HG03103 (cell line): ENCODE measurements at regions not wholly inside any gene's neighbourhood (a gene's known extent, or its start where the extent isn't known, plus 50 kb on each side); places are given as distances from the start of the nearest gene placed in this dataset.
"Not testable (repeated sequence)": the region's sequence is repeated elsewhere in the genome, so short reads cannot be mapped to it uniquely, and the experiment has no call there.

Source experiments
- ATAC-seq: cut with Tn5 transposase; IDR thresholded peaks from one replicate; pipeline ENCODE4 v1.9.1; 2021; ENCODE audit warnings: low read depth; ENCODE audit not compliant: unreplicated experiment

DNA sequence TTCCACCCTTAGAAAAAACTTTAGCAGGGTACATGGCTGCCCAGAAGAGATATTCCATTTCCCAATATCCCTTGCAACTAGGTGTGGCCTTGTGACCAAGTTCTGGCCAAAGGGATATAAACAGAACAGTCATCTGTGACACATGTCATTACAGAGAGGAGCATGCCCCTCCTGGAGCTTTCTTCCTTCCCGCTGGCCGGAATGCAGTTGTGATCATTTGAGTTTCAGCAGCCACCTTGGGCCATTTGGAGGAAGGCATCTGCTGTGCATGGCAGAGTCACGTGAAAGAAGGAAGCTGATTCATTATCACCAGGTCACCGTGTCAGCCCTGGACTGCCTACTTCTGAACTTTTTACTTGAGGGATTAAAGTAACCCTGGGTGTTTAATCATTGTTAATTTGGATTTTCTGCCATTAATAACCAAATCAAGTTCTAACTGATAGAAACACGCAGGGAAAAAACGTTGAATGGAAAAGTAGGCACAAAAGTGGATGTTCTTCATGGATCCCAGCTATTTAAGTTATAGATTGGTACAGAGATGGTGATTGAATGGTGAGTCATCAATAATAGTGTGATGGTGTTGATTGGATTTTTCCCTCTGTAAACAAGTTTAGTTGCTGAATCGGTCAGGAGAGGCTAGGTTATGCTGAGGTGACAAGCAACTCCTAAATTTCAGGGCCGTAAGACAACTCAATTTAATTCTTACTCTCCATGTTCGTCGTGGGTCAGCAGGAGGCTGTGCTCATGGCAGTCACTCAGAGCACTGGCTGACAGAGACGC is 80.7 kb upstream of the CCDC167 start:
- ATAC-seq, result no peak

DNA sequence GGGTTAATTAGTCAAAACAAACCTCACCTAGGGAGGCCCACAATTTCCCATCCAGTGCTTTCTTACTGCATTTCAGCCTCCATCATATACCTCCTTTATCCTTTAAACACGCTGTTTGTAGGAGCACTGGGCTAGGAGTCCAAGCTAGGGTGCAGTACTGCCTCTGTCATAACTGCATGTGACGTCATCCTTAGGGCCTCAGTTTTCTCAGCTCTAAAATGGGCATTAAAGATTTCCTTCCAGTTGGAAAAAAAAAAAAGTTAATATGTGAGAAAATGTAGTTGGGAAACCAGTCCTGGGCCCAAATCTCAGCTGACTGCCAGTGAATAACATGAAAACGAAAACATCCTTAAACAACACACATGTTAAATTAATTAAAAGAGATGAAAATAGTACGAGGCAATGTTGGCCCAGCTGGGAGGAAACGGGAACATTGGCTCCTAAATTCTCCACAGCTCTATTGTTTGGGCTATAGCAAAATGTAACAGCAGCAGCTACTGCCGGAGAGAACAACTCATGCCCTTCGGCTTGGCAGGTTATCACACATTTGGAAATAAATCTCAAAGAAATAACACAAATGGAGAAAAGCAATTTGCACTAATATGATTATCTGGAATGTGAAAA is 79.9 kb upstream of the CCDC167 start:
- ATAC-seq, result no peak

DNA sequence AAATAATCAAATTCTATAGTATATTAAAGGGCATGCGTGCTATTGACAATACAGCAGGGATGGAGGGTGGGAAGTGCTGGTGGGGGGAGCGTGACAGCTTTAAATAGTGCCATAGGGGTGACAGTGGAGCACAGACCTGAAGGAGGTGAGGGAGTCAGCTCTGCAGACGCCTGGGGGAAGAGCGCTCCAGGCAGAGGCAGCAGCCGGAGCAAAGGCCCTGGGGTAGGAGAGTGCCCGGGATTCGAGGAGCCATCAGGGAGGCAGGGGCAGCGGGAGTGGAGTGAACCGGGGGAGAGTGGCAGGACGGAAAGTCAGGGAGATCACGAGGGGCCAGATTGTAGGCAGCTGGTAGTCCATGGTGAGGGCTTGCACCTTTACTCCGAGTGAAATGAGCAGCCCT is 78.4 kb upstream of the CCDC167 start:
- ATAC-seq, result no peak

DNA sequence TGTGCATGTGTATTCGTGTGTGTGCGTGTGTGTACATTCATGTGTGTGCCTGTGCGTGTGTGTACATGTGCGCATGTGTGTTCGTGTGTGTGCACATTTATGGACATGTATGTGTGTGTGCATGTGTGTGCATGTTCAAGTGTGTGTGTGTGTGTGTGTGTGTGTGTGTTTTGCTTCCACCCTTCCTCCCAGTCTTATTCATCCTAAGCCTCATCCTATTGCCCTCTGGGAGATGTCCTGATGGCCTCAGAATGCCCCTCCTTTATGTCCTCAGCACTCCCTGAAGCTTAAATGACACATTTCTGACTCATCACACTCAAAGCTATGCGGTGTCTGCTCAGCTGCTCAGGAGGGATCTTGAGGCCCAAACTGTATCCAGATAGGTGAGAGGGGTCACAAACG is 76.6 kb upstream of the CCDC167 start:
- ATAC-seq, result no peak

DNA sequence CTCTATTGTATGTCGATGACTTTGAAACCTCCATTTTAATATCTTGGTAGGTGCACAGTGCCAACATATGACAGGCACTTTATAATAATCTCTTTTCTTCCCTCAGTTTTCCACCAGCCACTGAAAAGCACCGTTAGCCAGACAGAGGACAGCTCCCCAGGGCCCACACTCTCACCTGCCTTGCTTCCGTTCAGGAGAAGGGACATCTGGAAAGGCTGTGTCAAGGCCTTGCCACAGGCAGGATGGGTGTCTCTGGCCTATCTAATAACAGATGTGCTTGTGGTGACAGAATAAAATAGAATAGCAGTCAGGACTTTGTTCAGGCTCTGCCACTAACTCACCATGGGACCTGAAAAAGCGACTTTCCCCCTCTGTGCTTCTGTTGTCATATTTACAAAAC is 75.5 kb upstream of the CCDC167 start:
- ATAC-seq, result no peak

DNA sequence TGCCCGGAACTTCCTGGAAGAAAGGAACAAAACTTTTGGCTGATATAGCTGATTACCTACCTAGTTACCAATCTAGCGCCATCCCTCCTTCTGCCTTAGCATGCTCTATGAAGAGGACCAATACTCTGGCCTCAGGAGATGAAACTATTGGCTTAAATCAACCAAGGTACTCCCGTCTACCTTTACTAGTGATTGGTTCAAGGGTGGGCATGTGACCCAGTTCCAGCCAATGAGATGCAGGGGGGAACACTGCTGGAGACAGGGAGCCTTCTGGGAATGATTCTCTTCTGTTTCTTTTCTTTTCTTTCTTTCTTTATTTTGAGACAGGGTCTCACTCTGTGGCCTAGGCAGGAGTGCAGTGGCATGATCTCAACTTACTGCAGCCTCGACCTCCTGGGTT is 72.6 kb upstream of the CCDC167 start:
- ATAC-seq, result no peak

DNA sequence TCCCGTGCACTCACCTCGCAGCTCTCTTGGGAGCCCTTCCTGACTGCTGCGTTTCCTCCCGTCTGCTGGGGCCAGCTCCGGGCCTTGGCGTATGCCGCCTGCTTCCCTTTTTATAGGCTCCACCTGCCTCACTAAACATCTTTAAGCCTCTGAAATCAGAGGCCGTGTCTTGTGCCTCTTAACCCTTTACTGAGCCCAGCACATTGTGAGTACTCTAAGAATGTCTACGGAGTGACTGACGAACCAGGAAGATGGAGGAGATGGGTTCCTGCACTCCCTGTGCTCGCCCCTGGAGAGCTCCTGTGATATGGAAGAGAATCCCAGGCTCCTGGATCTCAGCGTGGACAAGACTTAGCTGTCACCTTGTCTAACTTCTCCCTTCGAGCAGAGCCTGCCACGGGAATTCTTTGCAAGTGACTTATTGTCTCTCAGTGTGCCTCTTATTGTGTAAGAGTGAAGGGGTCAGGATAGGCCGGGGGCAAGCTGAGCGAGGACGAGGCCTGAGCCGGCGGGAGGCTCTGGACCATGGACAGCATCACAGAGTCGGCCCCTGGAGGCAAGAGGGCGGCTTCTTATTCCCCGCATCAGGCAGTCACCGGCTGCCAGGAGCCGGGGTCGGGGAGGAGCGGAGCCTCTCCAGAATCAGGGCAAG is 70.9 kb upstream of the CCDC167 start:
- ATAC-seq, result no peak

DNA sequence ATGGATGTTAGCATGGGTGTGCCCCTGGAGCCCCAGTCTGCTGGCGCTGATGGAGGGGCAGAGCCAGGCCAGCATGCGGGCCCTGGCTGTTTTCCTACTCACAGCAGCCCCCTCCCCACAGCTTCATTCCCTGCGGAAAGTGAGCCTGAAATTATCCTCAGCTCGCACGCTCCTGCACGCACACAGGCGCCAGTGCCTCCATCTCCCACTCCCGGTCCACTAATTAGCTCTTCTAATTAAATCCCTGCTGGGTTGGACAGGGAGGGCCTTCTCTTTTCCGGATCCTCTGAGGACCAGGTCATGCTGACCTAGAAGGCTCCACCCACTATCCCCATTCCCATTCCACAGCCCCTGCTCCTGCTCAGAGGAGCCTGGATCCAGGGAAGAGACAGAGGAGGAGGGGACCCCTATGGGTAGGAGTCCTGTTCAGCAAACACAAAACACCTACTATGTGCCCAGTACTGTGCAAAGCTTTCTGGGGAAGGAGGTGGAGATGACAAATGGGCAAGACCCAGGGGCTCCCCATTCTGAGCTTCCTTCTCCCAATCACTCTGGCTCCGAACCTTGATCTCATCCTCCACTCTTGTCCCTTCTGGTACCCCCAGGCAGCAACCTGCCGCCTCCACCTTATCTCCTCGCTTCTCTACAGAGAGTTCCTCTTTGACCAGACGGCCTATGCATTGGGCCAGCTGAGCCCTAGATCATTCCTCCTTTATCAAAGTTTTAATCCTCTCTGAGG is 70.2 kb upstream of the CCDC167 start:
- ATAC-seq, result no peak

DNA sequence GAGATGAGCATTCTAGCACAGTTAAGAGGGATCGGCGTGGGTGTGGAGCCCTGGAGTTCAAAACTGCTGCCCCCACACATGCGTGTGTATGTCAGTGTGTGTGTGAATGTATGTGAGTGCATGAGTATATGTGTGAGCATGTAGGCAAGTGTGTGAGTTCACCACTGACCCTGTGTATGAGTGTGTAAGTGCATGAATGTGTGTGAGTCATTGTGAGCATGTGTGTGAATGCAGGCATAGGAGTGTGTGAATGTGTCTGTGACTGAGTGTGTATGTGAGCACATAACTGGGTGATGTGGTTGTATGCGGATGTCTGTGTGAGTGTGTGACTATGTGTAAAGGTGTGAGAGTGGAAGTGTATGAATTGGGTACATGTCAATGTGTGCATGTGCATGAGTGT is 69.6 kb upstream of the CCDC167 start:
- no peak for ATAC-seq

DNA sequence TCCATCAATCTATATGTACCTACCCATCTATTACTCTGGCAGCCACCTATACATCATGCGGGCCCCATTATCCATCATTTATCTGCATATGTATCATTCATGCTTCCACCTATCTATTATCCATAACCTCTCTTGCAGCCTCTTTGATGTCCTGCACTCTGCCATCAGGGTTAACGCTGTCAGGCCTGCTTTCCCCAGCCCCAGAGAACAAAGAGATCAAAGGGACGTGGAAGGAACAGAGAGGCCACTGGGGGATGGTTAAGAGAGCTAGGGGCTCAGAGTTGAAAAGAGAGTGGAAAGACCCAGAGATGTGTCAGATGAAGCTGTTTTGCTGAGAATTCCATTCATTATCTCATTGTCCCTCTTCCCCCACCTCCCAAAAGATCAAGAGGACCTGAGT is 67.3 kb upstream of the CCDC167 start:
- ATAC-seq, result no peak

DNA sequence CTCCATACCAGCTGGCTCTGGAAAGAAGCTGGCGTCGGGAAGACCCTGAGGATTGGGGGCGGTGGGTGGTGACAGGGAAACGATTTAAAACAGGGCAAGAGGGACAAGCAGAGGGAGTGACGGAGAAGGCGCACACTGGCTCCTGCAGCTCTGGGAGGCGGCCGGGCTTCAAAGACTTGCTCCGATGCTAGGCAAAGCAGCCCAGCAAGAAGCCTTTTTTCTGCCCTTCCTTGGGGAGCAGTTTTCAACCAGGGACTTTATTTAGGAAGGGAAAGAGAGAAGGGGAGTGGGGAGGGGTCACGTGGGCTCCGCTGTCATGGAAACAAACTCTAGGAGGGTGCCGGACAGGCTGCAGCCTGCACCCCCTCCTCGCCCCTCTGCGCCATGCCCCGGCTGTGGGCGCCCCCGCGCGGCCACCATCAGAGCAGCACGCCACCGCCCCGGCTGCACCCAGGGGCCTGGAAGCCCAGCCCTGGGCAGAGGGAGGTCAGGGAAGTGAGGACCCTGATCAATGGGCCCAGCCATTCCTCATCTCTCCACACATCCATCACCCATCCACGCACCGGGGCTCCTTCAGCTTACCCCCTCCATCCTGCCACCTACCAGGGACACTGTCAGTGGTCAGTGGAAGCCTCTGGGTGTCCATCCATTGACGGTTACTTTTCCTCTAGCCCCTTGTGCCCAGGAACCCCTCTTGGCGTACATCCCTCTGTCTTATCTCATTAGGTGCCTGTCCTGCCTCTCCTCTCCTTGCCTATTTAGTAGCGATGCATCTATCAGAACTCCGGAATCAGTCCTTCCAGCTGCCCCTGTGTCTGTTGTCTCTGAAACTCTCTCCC is 66.6 kb upstream of the CCDC167 start:
- peak; percentile 55 for ATAC-seq

DNA sequence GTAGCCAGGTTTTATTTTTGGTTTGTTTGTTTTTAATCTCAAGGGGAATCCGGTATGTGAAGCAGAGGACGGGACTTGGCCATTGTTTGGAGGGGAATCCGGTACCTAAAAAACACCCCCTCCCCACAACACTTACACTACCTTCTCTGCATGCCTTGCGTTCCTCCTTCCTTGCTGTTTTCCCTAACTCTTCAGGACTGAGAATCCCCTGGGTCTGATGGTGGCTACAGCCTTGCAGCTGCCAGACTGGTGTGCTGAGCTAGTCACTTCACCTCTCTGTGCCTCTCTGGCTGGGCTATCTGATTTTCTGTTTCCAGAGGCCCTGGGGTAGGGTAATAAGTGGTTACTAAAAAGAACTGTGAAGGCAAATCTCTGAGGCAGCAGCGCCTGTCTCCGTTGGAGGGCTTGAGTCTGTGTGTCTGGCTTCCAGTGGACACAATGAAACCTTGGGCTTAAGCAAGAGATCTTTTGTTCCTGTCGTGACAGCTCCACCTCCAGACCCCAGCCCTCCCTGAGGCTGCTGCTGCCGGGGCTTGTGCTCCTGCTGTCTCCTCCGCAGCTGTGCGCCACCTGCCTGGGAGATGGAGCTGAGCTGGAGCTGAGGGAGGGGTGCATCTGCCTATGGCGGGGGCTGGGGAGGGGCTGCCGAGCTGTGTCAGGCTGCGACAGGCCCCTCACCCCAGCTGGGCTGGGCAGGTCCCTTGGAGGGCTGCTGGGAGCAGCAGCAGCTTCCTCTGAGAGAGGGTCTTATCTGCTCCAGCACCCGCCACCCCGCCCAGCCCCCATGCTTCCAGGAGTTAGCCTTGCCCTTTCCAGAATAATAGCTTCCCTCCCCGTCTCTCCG is 65.8 kb upstream of the CCDC167 start:
- no peak for ATAC-seq

DNA sequence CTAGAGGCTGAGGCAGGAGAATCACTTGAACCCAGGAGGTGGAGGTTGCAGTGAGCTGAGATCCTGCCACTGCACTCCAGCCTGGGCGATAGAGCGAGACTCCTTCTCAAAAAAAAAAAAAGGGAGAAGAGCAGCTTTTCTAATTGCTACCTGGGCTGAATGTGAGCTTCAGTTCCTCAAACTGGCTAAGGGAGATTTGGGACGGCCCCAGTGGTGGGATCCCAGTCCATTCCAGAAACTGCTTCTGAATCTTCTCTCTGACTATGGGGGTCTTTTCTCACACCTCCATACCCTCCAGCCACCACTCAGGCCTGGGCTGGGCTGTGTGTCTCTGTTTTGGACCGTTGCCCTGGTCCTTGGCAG is 63.2 kb upstream of the CCDC167 start:
- not testable (repeated sequence) for ATAC-seq

DNA sequence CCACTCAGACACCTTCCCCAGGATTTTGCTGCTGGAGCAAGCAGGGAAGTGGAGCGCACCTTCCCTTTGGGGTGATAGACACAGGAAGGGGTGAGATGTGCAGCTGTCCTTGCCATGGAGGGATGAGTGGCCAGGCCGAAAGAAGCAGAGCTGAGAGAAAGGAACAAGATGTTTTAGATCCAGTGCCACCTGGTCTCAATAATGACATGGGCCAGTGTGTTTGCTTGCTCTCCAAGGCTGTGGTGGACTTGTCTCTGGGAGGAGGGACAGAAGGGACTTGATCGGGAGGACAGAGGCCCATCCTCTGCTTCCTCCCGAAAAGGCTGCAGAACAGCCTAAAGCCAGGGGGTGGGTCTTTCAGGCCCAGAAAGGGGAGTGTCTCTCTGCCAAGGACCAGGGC is 61.7 kb upstream of the CCDC167 start:
- no peak for ATAC-seq

DNA sequence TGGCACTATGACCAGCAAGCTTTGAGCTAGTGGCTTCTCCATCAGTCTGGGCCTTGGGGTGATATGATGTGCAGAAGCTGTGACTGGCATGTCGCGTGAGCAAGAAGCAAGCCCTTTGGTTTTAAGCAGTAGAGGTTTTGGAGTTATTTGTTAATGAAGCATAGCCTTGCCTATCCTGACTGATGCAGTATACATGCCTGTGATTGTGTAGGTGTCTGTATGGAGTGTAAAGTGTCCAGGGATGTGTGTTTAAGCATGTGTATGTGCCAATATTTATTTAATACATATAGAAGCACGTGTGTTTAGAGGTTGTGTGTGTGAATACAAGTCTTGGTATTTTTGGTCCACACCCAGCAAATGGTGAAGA is 61.0 kb upstream of the CCDC167 start:
- no peak for ATAC-seq

DNA sequence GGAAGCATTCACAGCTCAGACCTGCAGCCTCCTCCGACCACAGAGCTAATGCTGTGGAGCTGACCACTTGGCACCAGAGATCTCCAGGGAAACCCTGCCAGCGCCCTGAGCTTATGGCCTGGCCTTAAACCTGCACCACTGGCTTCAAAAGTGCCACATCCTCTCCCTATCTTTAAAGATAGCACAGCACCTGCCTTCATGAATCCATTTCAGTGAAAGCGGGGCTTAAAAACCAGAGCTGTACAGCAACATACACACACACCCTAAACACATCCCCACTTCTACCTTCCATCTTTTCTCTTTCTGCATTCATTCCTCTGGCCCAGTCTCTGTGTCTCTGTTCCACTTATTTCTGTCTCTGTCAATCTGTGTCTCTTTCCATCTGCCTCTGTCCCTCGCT is 59.8 kb upstream of the CCDC167 start:
- no peak for ATAC-seq

DNA sequence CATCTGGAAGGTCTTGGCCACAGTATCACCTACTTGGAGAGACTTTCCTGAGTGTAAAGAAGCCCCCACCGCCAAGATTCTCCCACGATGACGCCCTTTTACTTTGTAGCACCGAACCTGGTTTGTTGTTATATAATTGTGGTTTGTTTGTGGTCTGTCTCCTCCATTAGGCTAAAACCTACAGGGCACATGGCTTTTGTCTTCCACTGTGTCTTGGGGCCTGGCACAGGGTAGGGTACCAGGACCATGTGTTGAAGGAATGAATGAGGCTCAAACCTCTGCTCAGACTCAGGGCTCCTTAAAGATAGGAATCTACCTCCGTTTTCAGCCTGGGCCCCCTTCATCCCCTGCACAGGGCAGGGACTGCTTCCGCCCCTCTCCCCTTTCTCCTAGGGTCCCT is 59.4 kb upstream of the CCDC167 start:
- no peak for ATAC-seq

DNA sequence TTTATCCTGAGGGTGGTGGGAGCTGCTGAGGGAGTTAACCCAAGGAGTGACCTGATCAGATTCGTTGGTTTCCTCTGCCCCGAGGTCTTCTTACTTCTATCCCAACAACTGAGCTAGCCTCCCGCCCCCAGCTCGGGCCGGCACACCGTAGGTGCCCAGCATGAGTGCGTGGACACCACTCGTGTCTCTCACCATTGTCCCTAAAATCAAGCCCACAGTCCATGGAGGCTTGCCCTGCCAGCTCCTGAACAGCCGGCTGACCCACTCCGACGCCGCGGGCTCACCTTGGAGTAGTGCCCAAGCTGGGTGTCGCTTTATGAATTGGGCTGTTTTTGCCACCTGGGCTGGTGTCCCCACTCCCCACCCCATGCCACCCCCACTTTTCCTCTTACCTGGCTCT is 59.0 kb upstream of the CCDC167 start:
- ATAC-seq, result no peak

DNA sequence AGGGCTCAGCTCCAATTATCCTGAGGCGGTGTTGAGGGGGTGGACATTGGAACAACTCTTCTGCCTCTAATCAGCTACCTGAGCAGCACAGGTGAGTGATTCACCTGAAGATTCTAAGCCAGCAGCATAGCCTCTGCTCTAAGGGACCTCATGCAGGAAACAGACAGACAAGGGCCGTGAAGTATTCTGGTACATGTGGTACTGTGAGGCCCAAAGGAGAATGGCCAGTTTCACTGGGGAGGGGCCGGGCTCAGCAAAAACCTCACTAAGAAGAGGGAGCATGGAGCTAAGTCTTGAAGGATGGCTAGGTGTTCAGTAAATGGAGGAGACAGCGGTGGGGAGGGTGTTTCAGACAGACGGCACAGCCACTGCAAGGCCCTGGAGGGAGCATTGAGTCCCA is 58.5 kb upstream of the CCDC167 start:
- no peak for ATAC-seq

DNA sequence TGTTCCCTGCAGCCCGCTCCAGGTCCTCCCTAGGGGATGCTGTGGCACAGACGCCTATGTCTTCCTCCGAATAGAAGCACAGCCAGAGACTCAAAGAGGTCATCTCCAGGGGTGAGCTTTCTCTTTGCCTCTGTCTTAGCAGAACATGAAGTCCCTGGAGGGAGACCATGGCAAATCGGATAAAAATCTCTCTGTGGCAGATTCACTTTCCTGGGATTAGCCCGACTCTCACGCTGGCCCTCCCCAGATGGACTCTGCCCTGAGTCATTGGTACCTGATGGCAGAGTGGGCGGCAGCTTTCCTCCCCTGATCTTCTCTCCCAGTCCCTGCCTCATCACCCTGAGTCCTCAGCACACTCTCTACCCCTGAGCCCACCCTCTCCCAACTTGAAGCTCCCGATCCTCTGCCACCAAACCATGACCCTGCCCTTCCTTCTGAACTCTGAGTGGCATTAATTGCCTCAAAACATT is 58.0 kb upstream of the CCDC167 start:
- ATAC-seq, result no peak
